ENCODE measurements at regions not wholly inside any gene's neighbourhood (a gene's known extent, or its start where the extent isn't known, plus 50 kb on each side); places are given as distances from the start of the nearest gene placed in this dataset.

GRCh38 chr2:180716186-180717180 lies 263.9 kb upstream of the UBE2E3 start:
- Histone ChIP-seq H3K27me3 (ENCODE audit: low read length) (no peaks in the 10 kb centered on the region), H2AFZ (ENCODE audit: low read length) (no peak overlapping the region), H3K4me2 (ENCODE audit: low read length) (no peak overlapping the region), H3K4me1 (ENCODE audit: insufficient read depth, low read length) (peaks cover 34% of the 10 kb centered on the region), H3F3A (ENCODE audit: low read length, unreplicated experiment) (no peaks in the 10 kb centered on the region), H3K9me3 (ENCODE audit: low read length) (no peaks in the 10 kb centered on the region), H3K27ac (ENCODE audit: low read length) (no peak overlapping the region), H3K9ac (ENCODE audit: low read length) (no peak overlapping the region), H3K36me3 (ENCODE audit: low read depth, low read length) (peaks cover 4% of the 10 kb centered on the region), H3K4me3 (ENCODE audit: low read length) (no peak overlapping the region), H3K9me2 (replicated peaks; ENCODE audit: low read length) (no peaks in the 10 kb centered on the region), H3K79me2 (ENCODE audit: low read length) (0 out of 2 replicates have a peak, but pooled peaks cover 4% of the 10 kb centered on the region), H4K20me1 (ENCODE audit: low read length) (no peaks in the 10 kb centered on the region)
- intact Hi-C loops (cut with micrococcal nuclease): no loop called here
- BruUV-seq (replicated peaks): no TSS peak
- CTCF ChIA-PET: no interaction called here
- no peak for DNase-seq
- ATAC-seq: no peak
- TF ChIP-seq, protein P1, sequence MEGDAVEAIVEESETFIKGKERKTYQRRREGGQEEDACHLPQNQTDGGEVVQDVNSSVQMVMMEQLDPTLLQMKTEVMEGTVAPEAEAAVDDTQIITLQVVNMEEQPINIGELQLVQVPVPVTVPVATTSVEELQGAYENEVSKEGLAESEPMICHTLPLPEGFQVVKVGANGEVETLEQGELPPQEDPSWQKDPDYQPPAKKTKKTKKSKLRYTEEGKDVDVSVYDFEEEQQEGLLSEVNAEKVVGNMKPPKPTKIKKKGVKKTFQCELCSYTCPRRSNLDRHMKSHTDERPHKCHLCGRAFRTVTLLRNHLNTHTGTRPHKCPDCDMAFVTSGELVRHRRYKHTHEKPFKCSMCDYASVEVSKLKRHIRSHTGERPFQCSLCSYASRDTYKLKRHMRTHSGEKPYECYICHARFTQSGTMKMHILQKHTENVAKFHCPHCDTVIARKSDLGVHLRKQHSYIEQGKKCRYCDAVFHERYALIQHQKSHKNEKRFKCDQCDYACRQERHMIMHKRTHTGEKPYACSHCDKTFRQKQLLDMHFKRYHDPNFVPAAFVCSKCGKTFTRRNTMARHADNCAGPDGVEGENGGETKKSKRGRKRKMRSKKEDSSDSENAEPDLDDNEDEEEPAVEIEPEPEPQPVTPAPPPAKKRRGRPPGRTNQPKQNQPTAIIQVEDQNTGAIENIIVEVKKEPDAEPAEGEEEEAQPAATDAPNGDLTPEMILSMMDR (conservative IDR thresholded peaks at IDR 0.05; ENCODE audit: low read depth, low read length): no peak
- TF ChIP-seq EZH2phosphoT487 (IDR thresholded peaks at IDR 0.05; ENCODE audit: borderline replicate concordance, low read length) (no peak), EZH2 (IDR thresholded peaks at IDR 0.05; ENCODE audit: low read length, unreplicated experiment) (no peak)
- POLR2A ChIA-PET (ENCODE audit: unreplicated experiment): no interaction called here

GRCh38 chr2:180715044-180715443 lies 265.4 kb upstream of the UBE2E3 start:
- H4K20me1 ChIP-seq (ENCODE audit: low read length): no peaks in the 10 kb centered on the region
- H3K9ac ChIP-seq (ENCODE audit: low read length): no peak overlapping the region
- H2AFZ ChIP-seq (ENCODE audit: low read length): no peak overlapping the region
- ChIA-PET CTCF (no interaction called here), POLR2A (ENCODE audit: unreplicated experiment) (interaction anchor here (0.6 kb wide), 1 partner anchor 193 kb away, joined by 7 read pairs; no protein-coding TSS in a partner anchor)
- TF ChIP-seq, protein P1 (conservative IDR thresholded peaks at IDR 0.05; ENCODE audit: low read depth, low read length): no peak
- TF ChIP-seq EZH2phosphoT487 (IDR thresholded peaks at IDR 0.05; ENCODE audit: borderline replicate concordance, low read length) (no peak), EZH2 (IDR thresholded peaks at IDR 0.05; ENCODE audit: low read length, unreplicated experiment) (no peak)
- no peaks in the 10 kb centered on the region for H3K27me3 ChIP-seq (ENCODE audit: low read length)
- H3F3A ChIP-seq (ENCODE audit: low read length, unreplicated experiment): no peaks in the 10 kb centered on the region
- H3K4me3 ChIP-seq (ENCODE audit: low read length): no peak overlapping the region
- no peaks in the 10 kb centered on the region for H3K9me2 ChIP-seq (replicated peaks; ENCODE audit: low read length)
- H3K4me1 ChIP-seq (ENCODE audit: insufficient read depth, low read length): peaks cover 35% of the 10 kb centered on the region
- H3K4me2 ChIP-seq (ENCODE audit: low read length): 0 out of 2 replicates have a peak overlapping the region, but pooled peaks have one; percentile 34
- intact Hi-C loops (cut with micrococcal nuclease): no loop called here
- peak; percentile 50 for DNase-seq
- H3K27ac ChIP-seq (ENCODE audit: low read length): peak overlapping the region; percentile 60
- H3K36me3 ChIP-seq (ENCODE audit: low read depth, low read length): peaks cover 4% of the 10 kb centered on the region
- 0 out of 2 replicates have a peak, but pooled peaks cover 4% of the 10 kb centered on the region for H3K79me2 ChIP-seq (ENCODE audit: low read length)
- peak; percentile 80 for ATAC-seq
- no peaks in the 10 kb centered on the region for H3K9me3 ChIP-seq (ENCODE audit: low read length)
- BruUV-seq (replicated peaks): no TSS peak
